OCI-LY7 (cell line): ENCODE measurements at regions not wholly inside any gene's neighbourhood (a gene's known extent, or its start where the extent isn't known, plus 50 kb on each side); places are given as distances from the start of the nearest gene placed in this dataset.

Source experiments
- BruUV-seq: library from RNA; stranded (reverse); fragments of 400-500 nt; replicated peaks from 2 replicates; lab custom pipeline; 2021; lab: Mats Ljungman, UMichigan
- CTCF ChIA-PET: fragments of 300-600 bp; sonication (Branson Sonifier 250); formaldehyde crosslinking; loops from one replicate; lab custom pipeline; 2022; ENCODE audit warnings: antibody characterized with exemption; ENCODE audit not compliant: unreplicated experiment; lab: Charles Lee
- POLR2A ChIA-PET: fragments of 300-600 bp; sonication (Branson Sonifier 250); formaldehyde crosslinking; loops from one replicate; lab custom pipeline; 2022; ENCODE audit warnings: antibody characterized with exemption; lab: Charles Lee
- DNase-seq: peaks from one replicate; pipeline ENCODE4 v3.0.0-alpha.2; 2015; ENCODE audit warnings: low spot score
- H2AFZ ChIP-seq: fragments of 200-600 bp; sonication (generic), shearing (Covaris generic); 2 replicates; pipeline ENCODE4 v1.6.1; 2014; ENCODE audit warnings: mild to moderate bottlenecking, antibody characterized with exemption, low read length, moderate library complexity
- H3K27ac ChIP-seq: fragments of 200-600 bp; sonication (generic); 2 replicates; pipeline ENCODE4 v1.5.1; 2014; ENCODE audit warnings: mixed run types, low read depth, mild to moderate bottlenecking, moderate library complexity, low read length, inconsistent platforms; ENCODE audit not compliant: poor library complexity, severe bottlenecking
- H3K36me3 ChIP-seq: fragments of 200-600 bp; sonication (generic); 2 replicates; pipeline ENCODE4 v1.6.1; 2014; ENCODE audit warnings: mild to moderate bottlenecking, antibody characterized with exemption, low read length, moderate library complexity, mixed read lengths; ENCODE audit not compliant: insufficient read depth
- H3K4me1 ChIP-seq: fragments of 200-600 bp; sonication (generic); 2 replicates; pipeline ENCODE4 v1.5.1; 2014; ENCODE audit warnings: mild to moderate bottlenecking, low read length; ENCODE audit not compliant: insufficient read depth, poor library complexity, severe bottlenecking
- H3K4me2 ChIP-seq: fragments of 200-600 bp; sonication (generic); 2 replicates; pipeline ENCODE4 v1.6.1; 2014; ENCODE audit warnings: mild to moderate bottlenecking, low read length
- H3K4me3 ChIP-seq: fragments of 200-600 bp; sonication (generic); 2 replicates; pipeline ENCODE4 v1.5.1; 2014; ENCODE audit warnings: mild to moderate bottlenecking, low read depth, low read length; ENCODE audit not compliant: poor library complexity, severe bottlenecking
- H3K79me2 ChIP-seq: fragments of 200-600 bp; sonication (generic); 2 replicates; pipeline ENCODE4 v1.6.1; 2016; ENCODE audit warnings: low read depth, mild to moderate bottlenecking, low read length, moderate library complexity, mixed read lengths; ENCODE audit not compliant: insufficient read depth
- H3K9me2 ChIP-seq: fragments of 200-600 bp; sonication (generic); 2 replicates; pipeline ENCODE4 v1.6.1; 2016; ENCODE audit warnings: mild to moderate bottlenecking, low read length, mixed read lengths; ENCODE audit not compliant: insufficient read depth
- H3K9me3 ChIP-seq: fragments of 200-600 bp; sonication (generic); 2 replicates; pipeline ENCODE4 v1.6.1; 2014; ENCODE audit warnings: mild to moderate bottlenecking, mixed run types, low read length, mixed read lengths
- H4K20me1 ChIP-seq: fragments of 200-600 bp; sonication (generic); 2 replicates; pipeline ENCODE4 v1.6.1; 2014; ENCODE audit warnings: mild to moderate bottlenecking, antibody characterized with exemption, low read length, moderate library complexity, mixed read lengths; ENCODE audit not compliant: insufficient read depth
- EZH2phosphoT487 ChIP-seq: fragments of 200-600 bp; sonication (generic); IDR thresholded peaks from 2 replicates; pipeline ENCODE4 v1.6.1; 2018; ENCODE audit warnings: low read depth, borderline replicate concordance, mild to moderate bottlenecking, mixed run types, antibody characterized with exemption, low read length, moderate library complexity, mixed read lengths
- intact Hi-C: fragments of 100-400 bp; cut with micrococcal nuclease; formaldehyde crosslinking; loops from one replicate; pipeline ENCODE4 v1.10.0; 2022; ENCODE audit not compliant: unreplicated experiment
- TF ChIP-seq, protein P1 (sequence below): fragments of 200-600 bp; sonication (generic); conservative IDR thresholded peaks from 2 replicates; pipeline ENCODE4 v1.5.1; 2014; ENCODE audit warnings: mild to moderate bottlenecking, antibody characterized with exemption, low read length, moderate library complexity, mixed read lengths

DNA sequence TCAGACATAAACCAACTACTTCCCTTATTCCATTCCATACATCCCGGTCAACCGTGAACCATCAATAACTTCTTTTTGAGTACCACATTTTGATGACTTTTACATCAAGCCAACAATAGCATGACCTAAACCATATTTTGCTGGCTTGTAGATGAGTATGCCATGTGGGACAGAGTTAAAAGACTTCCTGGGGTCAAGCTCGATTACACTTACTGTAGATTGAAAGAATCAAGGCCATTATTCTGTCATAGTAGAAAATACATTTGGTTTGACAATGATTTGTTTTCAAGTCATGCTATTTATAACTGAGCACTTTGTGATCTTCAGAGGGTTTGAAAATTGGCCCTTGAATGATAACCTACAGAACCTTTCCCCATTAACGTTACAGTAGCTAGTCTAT is 1086.9 kb upstream of the PCDH20 start:
- H2AFZ ChIP-seq: no peak overlapping the region
- no TSS peak for BruUV-seq
- intact Hi-C loops: no loop called here
- no peak overlapping the region for H3K4me2 ChIP-seq
- H3K9me3 ChIP-seq: no peaks in the 10 kb centered on the region
- H3K9me2 ChIP-seq: no peaks in the 10 kb centered on the region
- H3K4me3 ChIP-seq: no peak overlapping the region
- CTCF ChIA-PET: no interaction called here
- TF ChIP-seq, protein P1, sequence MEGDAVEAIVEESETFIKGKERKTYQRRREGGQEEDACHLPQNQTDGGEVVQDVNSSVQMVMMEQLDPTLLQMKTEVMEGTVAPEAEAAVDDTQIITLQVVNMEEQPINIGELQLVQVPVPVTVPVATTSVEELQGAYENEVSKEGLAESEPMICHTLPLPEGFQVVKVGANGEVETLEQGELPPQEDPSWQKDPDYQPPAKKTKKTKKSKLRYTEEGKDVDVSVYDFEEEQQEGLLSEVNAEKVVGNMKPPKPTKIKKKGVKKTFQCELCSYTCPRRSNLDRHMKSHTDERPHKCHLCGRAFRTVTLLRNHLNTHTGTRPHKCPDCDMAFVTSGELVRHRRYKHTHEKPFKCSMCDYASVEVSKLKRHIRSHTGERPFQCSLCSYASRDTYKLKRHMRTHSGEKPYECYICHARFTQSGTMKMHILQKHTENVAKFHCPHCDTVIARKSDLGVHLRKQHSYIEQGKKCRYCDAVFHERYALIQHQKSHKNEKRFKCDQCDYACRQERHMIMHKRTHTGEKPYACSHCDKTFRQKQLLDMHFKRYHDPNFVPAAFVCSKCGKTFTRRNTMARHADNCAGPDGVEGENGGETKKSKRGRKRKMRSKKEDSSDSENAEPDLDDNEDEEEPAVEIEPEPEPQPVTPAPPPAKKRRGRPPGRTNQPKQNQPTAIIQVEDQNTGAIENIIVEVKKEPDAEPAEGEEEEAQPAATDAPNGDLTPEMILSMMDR: no peak
- no peak for TF ChIP-seq EZH2phosphoT487
- H3K79me2 ChIP-seq: no peaks in the 10 kb centered on the region
- no peak overlapping the region for H3K27ac ChIP-seq
- no peaks in the 10 kb centered on the region for H4K20me1 ChIP-seq
- H3K4me1 ChIP-seq: no peaks in the 10 kb centered on the region
- no peaks in the 10 kb centered on the region for H3K36me3 ChIP-seq
- no peak for DNase-seq
- POLR2A ChIA-PET: interaction anchor here (1.2 kb wide), 1 partner anchor 10 kb away, joined by 3 read pairs; no protein-coding TSS in a partner anchor

DNA sequence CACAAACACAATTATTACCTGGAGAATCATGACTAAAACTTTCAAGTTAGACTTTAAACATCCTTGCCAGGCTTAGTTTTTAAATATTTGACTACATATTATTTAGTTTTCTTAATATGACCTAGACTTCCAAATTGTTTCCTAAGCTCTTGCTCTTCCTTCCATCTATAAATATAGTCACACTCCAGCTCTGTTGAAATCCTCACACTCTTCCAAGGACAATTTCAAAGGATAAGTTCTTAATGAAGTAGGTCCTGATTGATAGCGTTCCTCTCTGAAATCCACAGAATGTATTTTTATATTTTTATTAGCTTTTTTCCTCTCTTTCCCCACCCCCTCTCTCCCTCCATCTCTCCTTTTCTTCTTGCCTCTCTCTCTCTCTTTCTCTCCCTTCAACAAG is 1074.1 kb upstream of the PCDH20 start:
- intact Hi-C loops: no loop called here
- Histone ChIP-seq H3K9me3 (no peaks in the 10 kb centered on the region), H3K9me2 (no peaks in the 10 kb centered on the region), H3K4me3 (no peak overlapping the region), H3K79me2 (no peaks in the 10 kb centered on the region), H3K27ac (no peak overlapping the region), H2AFZ (no peak overlapping the region), H3K4me2 (no peak overlapping the region), H3K4me1 (no peaks in the 10 kb centered on the region), H4K20me1 (no peaks in the 10 kb centered on the region), H3K36me3 (no peaks in the 10 kb centered on the region)
- ChIA-PET POLR2A (no interaction called here), CTCF (no interaction called here)
- no peak for TF ChIP-seq EZH2phosphoT487
- TF ChIP-seq, protein P1: no peak
- no peak for DNase-seq
- no TSS peak for BruUV-seq

GRCh38 chr13:62483774-62484173 is 1068.1 kb upstream of the PCDH20 start:
- TF ChIP-seq, protein P1: no peak
- TF ChIP-seq EZH2phosphoT487: no peak
- H3K4me2 ChIP-seq: no peak overlapping the region
- ChIA-PET POLR2A (interaction anchor here (1.0 kb wide), 1 partner anchor 10 kb away, joined by 3 read pairs; no protein-coding TSS in a partner anchor), CTCF (no interaction called here)
- H2AFZ ChIP-seq: no peak overlapping the region
- no peak for DNase-seq
- no TSS peak for BruUV-seq
- intact Hi-C loops: no loop called here
- H3K27ac ChIP-seq: no peak overlapping the region
- H4K20me1 ChIP-seq: no peaks in the 10 kb centered on the region
- no peaks in the 10 kb centered on the region for H3K36me3 ChIP-seq
- H3K4me1 ChIP-seq: no peaks in the 10 kb centered on the region
- no peaks in the 10 kb centered on the region for H3K9me2 ChIP-seq
- H3K79me2 ChIP-seq: no peaks in the 10 kb centered on the region
- H3K4me3 ChIP-seq: no peak overlapping the region
- H3K9me3 ChIP-seq: no peaks in the 10 kb centered on the region
